Neuron (in vitro differentiated cells): ENCODE measurements at regions not wholly inside any gene's neighbourhood (a gene's known extent, or its start where the extent isn't known, plus 50 kb on each side); places are given as distances from the start of the nearest gene placed in this dataset.
"Not testable (repeated sequence)": the region's sequence is repeated elsewhere in the genome, so short reads cannot be mapped to it uniquely, and the experiment has no call there.

Experiments used
- H2AFZ ChIP-seq: one replicate; pipeline ENCODE4 v1.6.1; 2013; ENCODE audit warnings: low read depth, mild to moderate bottlenecking, inconsistent platforms, low read length, moderate library complexity
- H3K27me3 ChIP-seq: one replicate; pipeline ENCODE4 v1.6.1; 2013; ENCODE audit warnings: low read length; ENCODE audit not compliant: insufficient read depth
- H3K36me3 ChIP-seq: one replicate; pipeline ENCODE4 v1.6.1; 2013; ENCODE audit warnings: low read length; ENCODE audit not compliant: insufficient read depth
- H3K4me1 ChIP-seq: one replicate; pipeline ENCODE4 v1.6.1; 2013; ENCODE audit warnings: low read length; ENCODE audit not compliant: insufficient read depth
- H3K4me3 ChIP-seq: 2 replicates; pipeline ENCODE4 v1.5.1; 2013; ENCODE audit warnings: mild to moderate bottlenecking, low read length, moderate library complexity
- H3K9me3 ChIP-seq: one replicate; pipeline ENCODE4 v1.6.1; 2013; ENCODE audit warnings: low read length

GRCh38 chr10:2210088-2210487, 472.8 kb upstream of the ADARB2 start:
- H2AFZ ChIP-seq = no peak overlapping the region

GRCh38 chr10:2208106-2208505, 470.8 kb upstream of the ADARB2 start:
- Histone ChIP-seq H3K4me3 (no peak overlapping the region), H3K9me3 (no peaks in the 10 kb centered on the region), H3K27me3 (no peaks in the 10 kb centered on the region), H3K36me3 (no peaks in the 10 kb centered on the region), H2AFZ (no peak overlapping the region), H3K4me1 (no peaks in the 10 kb centered on the region)

More at GRCh38 chr10:2210088-2210487, 472.8 kb upstream of the ADARB2 start:
- Histone ChIP-seq H3K4me3 (no peak overlapping the region), H3K36me3 (no peaks in the 10 kb centered on the region), H3K27me3 (no peaks in the 10 kb centered on the region), H3K4me1 (no peaks in the 10 kb centered on the region), H3K9me3 (no peaks in the 10 kb centered on the region)

GRCh38 chr10:2207246-2207922, 470.1 kb upstream of the ADARB2 start:
- Histone ChIP-seq H3K9me3 (no peaks in the 10 kb centered on the region), H2AFZ (no peak overlapping the region)

DNA sequence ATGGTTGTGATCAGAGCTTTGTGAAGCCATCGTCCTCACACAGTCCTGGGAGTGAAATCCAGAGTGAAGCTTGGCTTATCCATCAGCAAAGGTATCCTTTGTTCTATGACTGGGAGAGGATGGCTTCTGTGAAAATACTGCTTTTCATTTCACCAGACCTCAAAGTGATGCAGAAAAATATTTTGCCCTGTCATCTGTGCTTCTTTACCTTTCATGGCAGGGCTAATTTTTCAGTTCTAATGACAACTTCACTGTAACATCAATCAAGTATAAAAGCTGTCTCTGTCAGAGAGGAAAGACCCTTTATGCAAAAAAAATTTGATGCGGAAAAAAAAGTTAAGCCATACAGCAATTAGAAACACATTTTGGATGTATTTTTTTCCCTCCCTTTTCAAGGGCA, 468.1 kb upstream of the ADARB2 start:
- no peaks in the 10 kb centered on the region for H3K4me1 ChIP-seq
- H2AFZ ChIP-seq = no peak overlapping the region
- H3K27me3 ChIP-seq = no peaks in the 10 kb centered on the region
- H3K36me3 ChIP-seq = no peaks in the 10 kb centered on the region
- H3K9me3 ChIP-seq = no peaks in the 10 kb centered on the region
- H3K4me3 ChIP-seq = no peak overlapping the region

More at GRCh38 chr10:2207246-2207922, 470.1 kb upstream of the ADARB2 start:
- H3K4me1 ChIP-seq = no peaks in the 10 kb centered on the region
- H3K4me3 ChIP-seq = no peak overlapping the region
- no peaks in the 10 kb centered on the region for H3K27me3 ChIP-seq
- H3K36me3 ChIP-seq = no peaks in the 10 kb centered on the region

DNA sequence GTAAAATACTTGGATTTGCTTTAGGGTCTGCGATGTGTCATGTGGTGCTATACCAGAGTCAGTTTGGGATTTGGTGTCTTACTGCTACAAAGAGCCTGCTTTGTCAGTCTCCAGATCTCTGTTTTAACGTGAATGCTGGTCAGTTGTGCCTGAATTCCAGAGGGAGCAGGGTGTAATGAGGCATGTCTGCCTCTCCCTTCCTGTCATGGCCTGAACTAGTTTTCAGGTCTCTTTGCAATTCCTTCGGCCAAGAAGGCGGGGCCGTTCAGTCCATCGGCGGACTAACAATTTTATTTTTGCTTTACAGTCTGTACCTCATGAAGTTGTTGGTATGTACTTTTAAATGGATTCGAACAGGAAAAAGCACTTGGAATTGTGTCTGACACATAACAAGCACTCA, 465.1 kb upstream of the ADARB2 start:
- Histone ChIP-seq H3K36me3 (no peaks in the 10 kb centered on the region), H2AFZ (no peak overlapping the region), H3K9me3 (peaks cover 2% of the 10 kb centered on the region), H3K4me3 (no peak overlapping the region), H3K27me3 (no peaks in the 10 kb centered on the region), H3K4me1 (no peaks in the 10 kb centered on the region)

- peaks cover 2% of the 10 kb centered on the region for H3K9me3 ChIP-seq
- no peaks in the 10 kb centered on the region for H3K4me1 ChIP-seq
- no peaks in the 10 kb centered on the region for H3K27me3 ChIP-seq
Measured at GRCh38 chr10:2201534-2202099, 464.3 kb upstream of the ADARB2 start.

DNA sequence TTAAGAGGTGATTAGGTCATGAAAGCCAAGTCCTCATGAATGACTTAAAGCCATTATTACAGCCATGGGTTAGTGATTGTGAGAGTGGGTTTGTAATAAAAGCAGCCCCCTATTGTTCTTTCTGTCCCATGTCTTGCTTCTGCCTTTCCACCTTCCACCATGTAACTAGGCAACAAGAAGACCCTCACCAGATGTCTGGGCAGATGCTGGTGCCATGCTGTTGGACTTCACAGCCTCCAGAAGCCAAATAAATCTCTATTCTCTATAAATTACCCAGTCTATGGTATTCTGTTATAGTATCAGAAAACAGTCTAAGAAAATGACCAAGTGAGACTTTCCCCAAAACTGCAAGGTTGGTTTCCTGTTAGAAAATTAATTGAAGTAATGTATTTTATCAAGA, 460.3 kb upstream of the ADARB2 start:
- H3K9me3 ChIP-seq = peaks cover 2% of the 10 kb centered on the region
- H3K4me1 ChIP-seq = no peaks in the 10 kb centered on the region
- no peak overlapping the region for H2AFZ ChIP-seq
- H3K27me3 ChIP-seq = no peaks in the 10 kb centered on the region
- no peak overlapping the region for H3K4me3 ChIP-seq
- H3K36me3 ChIP-seq = no peaks in the 10 kb centered on the region

More at GRCh38 chr10:2201534-2202099, 464.3 kb upstream of the ADARB2 start:
- no peak overlapping the region for H2AFZ ChIP-seq
- H3K4me3 ChIP-seq = no peak overlapping the region
- H3K36me3 ChIP-seq = no peaks in the 10 kb centered on the region

DNA sequence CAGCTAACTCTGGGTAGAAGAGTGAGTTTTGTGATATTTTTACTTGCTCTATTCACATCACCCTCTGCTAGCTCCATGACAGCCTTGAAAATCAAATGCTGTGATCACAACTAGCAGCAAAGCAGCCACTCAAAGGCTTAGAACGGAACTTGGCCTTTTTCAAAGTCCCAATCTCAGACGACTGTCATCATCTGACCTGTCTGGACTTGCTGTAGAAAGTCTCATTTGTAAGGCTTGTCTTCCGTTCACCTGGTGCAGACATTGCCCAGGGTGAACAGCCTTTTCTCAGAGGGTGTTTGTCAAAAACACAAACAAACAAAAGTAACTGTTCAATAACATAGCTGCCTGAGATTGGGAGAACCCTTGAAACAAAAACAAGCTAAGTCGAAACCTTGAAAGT, 458.9 kb upstream of the ADARB2 start:
- H2AFZ ChIP-seq = no peak overlapping the region
- H3K9me3 ChIP-seq = peaks cover 2% of the 10 kb centered on the region
- no peaks in the 10 kb centered on the region for H3K4me1 ChIP-seq
- H3K27me3 ChIP-seq = no peaks in the 10 kb centered on the region
- H3K4me3 ChIP-seq = no peak overlapping the region
- H3K36me3 ChIP-seq = no peaks in the 10 kb centered on the region

DNA sequence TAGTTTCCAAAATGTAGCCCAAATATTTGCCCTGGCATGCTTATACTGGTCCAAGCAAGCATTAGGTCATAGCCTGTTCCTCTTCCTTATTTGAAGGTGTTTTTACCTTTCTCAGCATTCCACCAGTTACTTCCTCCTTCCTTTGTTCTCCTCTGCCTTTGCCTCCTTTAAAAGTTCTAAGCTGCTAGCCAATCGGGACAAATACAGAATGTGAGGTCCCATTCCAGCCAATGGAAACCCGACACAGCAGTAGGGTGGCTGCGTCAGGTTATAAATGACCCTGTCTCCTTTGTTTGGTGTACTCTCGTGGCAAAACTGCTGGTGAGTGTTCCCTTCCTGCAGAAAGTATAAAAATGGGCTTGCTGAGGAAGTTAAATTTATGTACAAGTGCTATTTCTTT, 452.0 kb upstream of the ADARB2 start:
- not testable (repeated sequence) for H2AFZ ChIP-seq

GRCh38 chr10:2188371-2188770, 451.0 kb upstream of the ADARB2 start:
- Histone ChIP-seq H3K36me3 (no peaks in the 10 kb centered on the region), H3K4me3 (no peak overlapping the region), H3K4me1 (no peaks in the 10 kb centered on the region), H3K9me3 (no peaks in the 10 kb centered on the region), H2AFZ (no peak overlapping the region), H3K27me3 (no peaks in the 10 kb centered on the region)

More for the DNA sequence above, 452.0 kb upstream of the ADARB2 start:
- H3K4me3 ChIP-seq, H3K27me3 ChIP-seq, H3K4me1 ChIP-seq, H3K9me3 ChIP-seq, H3K36me3 ChIP-seq: not testable (repeated sequence)

DNA sequence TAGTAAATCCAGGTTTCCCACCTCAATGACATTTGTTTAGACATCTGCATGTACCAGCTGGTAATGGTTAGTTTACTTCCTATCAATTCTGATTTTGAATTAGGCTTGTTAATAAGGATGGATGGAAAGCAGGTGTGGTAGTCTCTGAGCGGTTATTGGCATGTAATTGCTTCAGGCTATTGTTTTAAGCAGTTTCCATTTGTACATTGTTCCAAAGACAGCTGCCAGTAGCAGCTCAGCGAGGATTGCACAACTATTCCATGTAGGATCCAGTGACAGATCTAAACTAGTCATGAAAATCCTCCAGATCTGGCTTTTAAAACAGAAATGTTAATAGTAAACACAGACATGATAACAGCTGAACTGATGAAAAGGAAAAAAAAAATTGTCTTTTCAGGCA, 436.0 kb upstream of the ADARB2 start:
- no peaks in the 10 kb centered on the region for H3K36me3 ChIP-seq
- no peaks in the 10 kb centered on the region for H3K9me3 ChIP-seq
- no peaks in the 10 kb centered on the region for H3K4me1 ChIP-seq
- H3K27me3 ChIP-seq = no peaks in the 10 kb centered on the region
- H2AFZ ChIP-seq = no peak overlapping the region
- no peak overlapping the region for H3K4me3 ChIP-seq

- Histone ChIP-seq H3K4me3 (no peak overlapping the region), H3K9me3 (no peaks in the 10 kb centered on the region), H3K4me1 (no peaks in the 10 kb centered on the region), H3K27me3 (no peaks in the 10 kb centered on the region), H2AFZ (no peak overlapping the region), H3K36me3 (no peaks in the 10 kb centered on the region)
Measured at GRCh38 chr10:2165771-2166460, 428.6 kb upstream of the ADARB2 start.

GRCh38 chr10:2150288-2150687, 413.0 kb upstream of the ADARB2 start:
- no peak overlapping the region for H2AFZ ChIP-seq
- no peaks in the 10 kb centered on the region for H3K4me1 ChIP-seq
- H3K9me3 ChIP-seq = no peaks in the 10 kb centered on the region
- no peaks in the 10 kb centered on the region for H3K36me3 ChIP-seq
- H3K4me3 ChIP-seq = no peak overlapping the region
- no peaks in the 10 kb centered on the region for H3K27me3 ChIP-seq
